Neural cell (in vitro differentiated cells): ENCODE measurements at regions not wholly inside any gene's neighbourhood (a gene's known extent, or its start where the extent isn't known, plus 50 kb on each side); places are given as distances from the start of the nearest gene placed in this dataset.

Experiments
- CTCF ChIP-seq: fragments of 450-650 bp; IDR thresholded peaks from 2 replicates; pipeline ENCODE4 v1.5.1; 2014; ENCODE audit warnings: antibody characterized with exemption, mild to moderate bottlenecking, moderate library complexity; ENCODE audit not compliant: poor library complexity, severe bottlenecking
- EP300 ChIP-seq: fragments of 450-650 bp; conservative IDR thresholded peaks from 2 replicates; pipeline ENCODE4 v1.6.1; 2014; ENCODE audit warnings: antibody characterized with exemption, mild to moderate bottlenecking, moderate library complexity; ENCODE audit not compliant: poor library complexity, severe bottlenecking
- EZH2 ChIP-seq: fragments of 200-600, 300-800 bp; shearing (Covaris generic), sonication (generic); IDR thresholded peaks from 2 replicates; pipeline ENCODE4 v1.6.1; 2014; ENCODE audit warnings: antibody characterized with exemption, low read length, borderline replicate concordance, mild to moderate bottlenecking; ENCODE audit not compliant: insufficient read depth, poor library complexity, severe bottlenecking
- MXI1 ChIP-seq: fragments of 450-650 bp; conservative IDR thresholded peaks from 2 replicates; pipeline ENCODE4 v1.6.1; 2014; ENCODE audit warnings: antibody characterized with exemption, mild to moderate bottlenecking; ENCODE audit not compliant: poor library complexity, severe bottlenecking
- POLR2AphosphoS5 ChIP-seq: IDR thresholded peaks from 2 replicates; pipeline ENCODE4 v1.6.1; 2012
- RAD21 ChIP-seq: fragments of 450-650 bp; conservative IDR thresholded peaks from 2 replicates; pipeline ENCODE4 v1.6.1; 2014; ENCODE audit warnings: antibody characterized with exemption, mild to moderate bottlenecking, moderate library complexity
- REST ChIP-seq: IDR thresholded peaks from 2 replicates; pipeline ENCODE4 v1.6.1; 2012; ENCODE audit warnings: borderline replicate concordance
- SMC3 ChIP-seq: fragments of 450-650 bp; conservative IDR thresholded peaks from 2 replicates; pipeline ENCODE4 v1.6.1; 2014; ENCODE audit warnings: antibody characterized with exemption, mild to moderate bottlenecking, moderate library complexity; ENCODE audit not compliant: poor library complexity
- TAF1 ChIP-seq: IDR thresholded peaks from 2 replicates; pipeline ENCODE4 v1.6.1; 2012; ENCODE audit warnings: low read depth

- TF ChIP-seq CTCF (no peak), RAD21 (no peak), EZH2 (no peak), EP300 (no peak), REST (no peak), POLR2AphosphoS5 (no peak), TAF1 (no peak), MXI1 (no peak), SMC3 (no peak)
Observed at GRCh38 chr4:41857226-41857641, 78.0 kb upstream of the TMEM33 start.
